ENCODE measurements at regions not wholly inside any gene's neighbourhood (a gene's known extent, or its start where the extent isn't known, plus 50 kb on each side); places are given as distances from the start of the nearest gene placed in this dataset.
A peak's percentile ranks its signal among the peaks of the same experiment; 100 is the strongest.

DNA sequence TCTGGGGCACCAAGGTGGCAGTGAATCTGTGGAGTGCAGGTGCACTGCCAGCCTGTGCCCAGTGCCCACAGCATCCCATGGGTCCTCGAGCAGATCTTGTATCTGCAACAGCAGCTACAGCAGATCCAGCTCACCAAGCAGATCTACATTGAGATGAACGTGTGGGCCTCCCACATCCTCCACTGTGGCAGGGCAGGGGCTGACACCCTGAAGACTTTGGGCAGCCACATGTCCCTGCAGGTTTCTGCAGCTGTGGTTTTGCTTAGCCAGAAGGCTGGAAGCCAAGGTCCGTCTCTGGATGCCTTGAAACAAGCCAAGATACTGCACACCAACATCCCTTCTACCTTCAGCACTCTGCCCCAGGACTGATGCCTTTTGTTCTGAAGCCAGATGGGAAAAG lies 338.8 kb upstream of the OR4E1 start:
- TF ChIP-seq, protein P1, sequence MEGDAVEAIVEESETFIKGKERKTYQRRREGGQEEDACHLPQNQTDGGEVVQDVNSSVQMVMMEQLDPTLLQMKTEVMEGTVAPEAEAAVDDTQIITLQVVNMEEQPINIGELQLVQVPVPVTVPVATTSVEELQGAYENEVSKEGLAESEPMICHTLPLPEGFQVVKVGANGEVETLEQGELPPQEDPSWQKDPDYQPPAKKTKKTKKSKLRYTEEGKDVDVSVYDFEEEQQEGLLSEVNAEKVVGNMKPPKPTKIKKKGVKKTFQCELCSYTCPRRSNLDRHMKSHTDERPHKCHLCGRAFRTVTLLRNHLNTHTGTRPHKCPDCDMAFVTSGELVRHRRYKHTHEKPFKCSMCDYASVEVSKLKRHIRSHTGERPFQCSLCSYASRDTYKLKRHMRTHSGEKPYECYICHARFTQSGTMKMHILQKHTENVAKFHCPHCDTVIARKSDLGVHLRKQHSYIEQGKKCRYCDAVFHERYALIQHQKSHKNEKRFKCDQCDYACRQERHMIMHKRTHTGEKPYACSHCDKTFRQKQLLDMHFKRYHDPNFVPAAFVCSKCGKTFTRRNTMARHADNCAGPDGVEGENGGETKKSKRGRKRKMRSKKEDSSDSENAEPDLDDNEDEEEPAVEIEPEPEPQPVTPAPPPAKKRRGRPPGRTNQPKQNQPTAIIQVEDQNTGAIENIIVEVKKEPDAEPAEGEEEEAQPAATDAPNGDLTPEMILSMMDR (conservative IDR thresholded peaks at IDR 0.05) = no peak
- TF ChIP-seq ZFX (IDR thresholded peaks at IDR 0.05) = no peak
- no peak overlapping the region for H3K27ac ChIP-seq

DNA sequence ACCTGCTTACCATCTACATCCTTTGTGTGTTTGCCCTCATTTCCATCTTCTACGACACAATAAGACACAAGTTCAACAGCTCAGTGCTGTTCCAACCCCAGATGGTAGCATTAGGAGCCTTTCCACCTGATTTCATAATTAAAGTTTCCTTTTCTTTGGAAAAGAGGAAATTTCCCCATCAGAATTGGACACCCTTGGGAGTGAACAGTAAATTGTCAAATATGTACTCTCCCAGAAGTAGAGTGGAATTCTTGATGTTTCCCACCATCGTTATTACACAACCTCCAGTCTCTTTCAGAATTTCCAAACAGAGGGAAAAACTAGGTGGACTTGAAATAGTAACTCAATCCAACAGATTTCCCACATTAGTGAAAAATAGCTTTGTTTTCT lies 337.6 kb upstream of the OR4E1 start:
- H3K27ac ChIP-seq = no peak overlapping the region
- TF ChIP-seq, protein P1 (conservative IDR thresholded peaks at IDR 0.05) = no peak
- TF ChIP-seq ZFX (IDR thresholded peaks at IDR 0.05) = no peak

DNA sequence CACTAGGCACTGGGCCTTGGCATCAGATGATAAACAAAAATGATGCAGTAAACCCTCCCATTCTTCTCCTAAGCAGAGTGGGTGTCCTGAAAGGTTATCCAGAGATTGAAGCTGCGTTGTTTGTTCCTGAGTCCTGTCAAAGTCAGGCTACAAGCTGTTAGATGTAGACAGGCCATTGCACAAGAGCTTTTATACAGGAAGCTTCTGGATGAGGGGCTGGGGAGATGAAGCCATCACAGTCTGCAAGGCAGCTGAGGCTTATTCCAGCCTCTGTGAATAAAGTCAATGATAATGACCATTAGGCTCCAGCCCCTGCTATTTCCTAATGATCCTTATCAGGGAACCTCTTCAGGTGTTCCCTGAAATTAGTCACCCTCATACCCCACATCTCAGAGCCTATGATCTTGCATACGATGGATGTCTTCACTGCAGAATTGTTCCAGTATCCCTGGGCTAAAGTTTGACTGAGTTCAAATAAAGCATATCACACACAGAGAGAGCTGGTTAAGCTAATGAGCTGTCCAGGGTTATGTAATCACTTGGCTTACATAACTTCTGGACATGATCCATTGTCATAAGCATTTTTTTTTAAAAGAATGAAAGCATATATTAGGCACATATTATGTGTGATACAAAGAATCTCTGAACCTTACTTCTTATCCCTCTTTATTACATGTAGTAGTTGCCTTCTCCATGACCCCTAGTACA lies 337.1 kb upstream of the OR4E1 start:
- no peak for TF ChIP-seq ZFX (IDR thresholded peaks at IDR 0.05)
- no peak overlapping the region for H3K27ac ChIP-seq

DNA sequence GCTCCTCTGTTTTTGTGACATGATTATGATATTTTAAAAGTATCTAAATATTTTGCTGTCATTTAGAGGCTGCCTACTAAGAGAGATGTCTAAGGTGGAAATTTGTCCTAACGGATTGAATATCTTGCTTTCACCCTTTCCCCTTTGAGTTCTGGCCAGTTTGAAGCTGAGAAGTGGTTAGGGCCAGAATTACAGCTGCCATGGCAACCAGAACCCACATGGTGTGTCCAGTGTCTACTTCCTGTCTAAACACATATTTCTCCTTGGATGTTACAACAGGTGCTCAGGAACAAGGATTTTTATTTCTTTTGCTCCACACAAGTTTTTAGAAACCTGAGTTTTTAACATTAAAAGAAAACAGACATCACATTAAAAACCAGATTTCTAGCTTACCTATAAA lies 335.1 kb upstream of the OR4E1 start:
- no peak overlapping the region for H3K27ac ChIP-seq
- TF ChIP-seq, protein P1 (conservative IDR thresholded peaks at IDR 0.05) = no peak
- no peak for TF ChIP-seq ZFX (IDR thresholded peaks at IDR 0.05)

DNA sequence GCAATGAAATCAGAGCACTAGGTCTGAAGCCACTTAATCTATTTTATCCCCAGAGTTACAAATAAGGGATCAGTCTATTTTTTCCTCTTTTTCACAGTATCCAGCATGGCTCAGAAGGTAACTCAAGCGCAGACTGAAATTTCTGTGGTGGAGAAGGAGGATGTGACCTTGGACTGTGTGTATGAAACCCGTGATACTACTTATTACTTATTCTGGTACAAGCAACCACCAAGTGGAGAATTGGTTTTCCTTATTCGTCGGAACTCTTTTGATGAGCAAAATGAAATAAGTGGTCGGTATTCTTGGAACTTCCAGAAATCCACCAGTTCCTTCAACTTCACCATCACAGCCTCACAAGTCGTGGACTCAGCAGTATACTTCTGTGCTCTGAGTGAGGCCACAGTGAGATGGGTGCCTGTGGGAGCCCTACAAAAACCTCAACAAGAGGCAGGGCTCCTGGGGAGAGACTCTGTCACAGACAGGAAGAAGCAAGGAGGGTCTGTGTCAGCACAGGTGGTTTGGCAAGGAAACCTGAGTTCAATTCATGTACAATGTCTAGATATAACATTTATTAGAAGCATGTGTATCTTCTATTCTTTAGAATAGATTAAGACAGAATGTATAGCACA lies 334.3 kb upstream of the OR4E1 start:
- no peak for TF ChIP-seq ZFX (IDR thresholded peaks at IDR 0.05)
- TF ChIP-seq, protein P1 (conservative IDR thresholded peaks at IDR 0.05) = no peak
- no peak overlapping the region for H3K27ac ChIP-seq

DNA sequence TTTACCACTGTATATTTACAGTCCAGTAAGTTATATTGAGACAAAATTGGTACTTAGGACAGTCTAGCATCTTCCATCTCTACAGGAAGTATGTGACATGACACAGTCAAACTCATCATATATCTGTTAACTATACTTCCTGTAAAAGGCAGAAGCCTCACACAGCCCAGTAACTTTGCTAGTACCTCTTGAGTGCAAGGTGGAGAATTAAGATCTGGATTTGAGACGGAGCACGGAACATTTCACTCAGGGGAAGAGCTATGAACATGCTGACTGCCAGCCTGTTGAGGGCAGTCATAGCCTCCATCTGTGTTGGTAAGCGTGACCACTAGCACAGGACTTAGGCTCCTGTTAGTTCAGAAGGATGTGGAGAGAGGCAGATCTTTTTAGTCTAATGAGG lies 333.7 kb upstream of the OR4E1 start:
- TF ChIP-seq, protein P1 (conservative IDR thresholded peaks at IDR 0.05) = no peak
- no peak for TF ChIP-seq ZFX (IDR thresholded peaks at IDR 0.05)
- no peak overlapping the region for H3K27ac ChIP-seq

DNA sequence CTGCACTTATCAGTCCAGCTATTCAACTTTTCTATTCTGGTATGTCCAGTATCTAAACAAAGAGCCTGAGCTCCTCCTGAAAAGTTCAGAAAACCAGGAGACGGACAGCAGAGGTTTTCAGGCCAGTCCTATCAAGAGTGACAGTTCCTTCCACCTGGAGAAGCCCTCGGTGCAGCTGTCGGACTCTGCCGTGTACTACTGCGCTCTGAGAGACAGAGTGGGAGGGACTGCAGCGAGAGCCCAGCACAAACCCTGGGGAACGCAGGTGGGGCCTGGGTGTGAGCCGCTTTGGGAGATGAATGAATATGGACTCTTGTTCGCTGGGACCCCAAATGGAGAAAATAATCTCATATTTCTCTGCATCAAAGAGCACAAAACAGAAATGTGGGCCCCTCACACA lies 329.8 kb upstream of the OR4E1 start:
- TF ChIP-seq ZFX (IDR thresholded peaks at IDR 0.05) = no peak
- no peak overlapping the region for H3K27ac ChIP-seq

DNA sequence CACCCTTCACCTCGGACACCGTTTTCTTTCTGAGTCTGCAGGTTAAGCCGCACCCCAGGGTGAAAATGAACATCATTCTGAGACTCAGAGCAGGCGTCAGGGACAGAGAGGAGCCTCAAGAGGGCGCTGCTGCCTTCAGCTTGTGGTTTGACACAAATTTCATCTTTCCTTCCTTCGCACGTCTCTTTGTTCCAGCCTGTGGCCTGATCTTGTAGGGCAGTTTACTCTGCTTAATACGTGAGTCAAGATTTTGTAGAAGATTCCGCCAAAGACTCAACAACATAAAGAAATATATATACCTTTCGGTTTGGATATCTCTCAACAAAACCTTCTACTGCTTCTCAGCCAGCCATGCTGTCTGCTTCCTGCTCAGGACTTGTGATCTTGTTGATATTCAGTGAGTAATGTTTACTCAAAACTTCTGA lies 329.3 kb upstream of the OR4E1 start:
- TF ChIP-seq ZFX (IDR thresholded peaks at IDR 0.05) = no peak
- TF ChIP-seq, protein P1 (conservative IDR thresholded peaks at IDR 0.05) = peak; percentile 53
- no peak overlapping the region for H3K27ac ChIP-seq

Data from C4-2B (cell line).